IMR-90 (cell line): ENCODE measurements at regions not wholly inside any gene's neighbourhood (a gene's known extent, or its start where the extent isn't known, plus 50 kb on each side); places are given as distances from the start of the nearest gene placed in this dataset.

ENCODE experiments used
- ATAC-seq: fragments of 200-7000 bp; cut with Tn5 transposase; 2 replicates; pipeline ENCODE4 v1.9.1; 2020; ENCODE audit warnings: low read depth, mild to moderate bottlenecking, moderate library complexity
- BruUV-seq: library from RNA; stranded (reverse); fragments of 400-500 nt; replicated peaks from 2 replicates; lab custom pipeline; 2021; lab: Mats Ljungman, UMichigan
- CTCF ChIA-PET: fragments of 300-600 bp; formaldehyde crosslinking; extraction: SDS; loops from one replicate; lab custom pipeline; 2021; ENCODE audit warnings: antibody characterized with exemption; lab: Yijun Ruan, JAX
- POLR2A ChIA-PET: fragments of 300-600 bp; sonication (Branson Sonifier 250); formaldehyde crosslinking; loops from one replicate; lab custom pipeline; 2022; ENCODE audit warnings: antibody characterized with exemption; ENCODE audit not compliant: unreplicated experiment; lab: Charles Lee
- DNase-seq: peaks from one replicate; pipeline ENCODE4 v3.0.0; 2013
- H2AFZ ChIP-seq: replicated peaks from 2 replicates; pipeline ENCODE3; 2013; ENCODE audit warnings: low read length, mild to moderate bottlenecking; ENCODE audit not compliant: poor library complexity
- H2AK5ac ChIP-seq: 2 replicates; pipeline ENCODE4 v1.6.1; 2013; ENCODE audit warnings: low read depth, low read length, inconsistent platforms
- H2AK9ac ChIP-seq: replicated peaks from 2 replicates; pipeline ENCODE3; 2013; ENCODE audit warnings: mild to moderate bottlenecking, low read depth, low read length, moderate library complexity; ENCODE audit not compliant: poor library complexity
- H2BK120ac ChIP-seq: 2 replicates; pipeline ENCODE4 v1.6.1; 2013; ENCODE audit warnings: low read depth, low read length, inconsistent platforms
- H2BK15ac ChIP-seq: 3 replicates; pipeline ENCODE4 v1.6.1; 2013; ENCODE audit warnings: low read depth, low read length, inconsistent platforms
- H2BK20ac ChIP-seq: 2 replicates; pipeline ENCODE4 v1.6.1; 2013; ENCODE audit warnings: low read depth, mild to moderate bottlenecking, inconsistent platforms, low read length, moderate library complexity
- H2BK5ac ChIP-seq: 2 replicates; pipeline ENCODE4 v1.6.1; 2013; ENCODE audit warnings: mild to moderate bottlenecking, low read depth, low read length, inconsistent platforms; ENCODE audit not compliant: poor library complexity, severe bottlenecking
- H3K14ac ChIP-seq: replicated peaks from 2 replicates; pipeline ENCODE4 v1.6.1; 2013; ENCODE audit warnings: low read depth, low read length, inconsistent platforms
- H3K18ac ChIP-seq: 2 replicates; pipeline ENCODE4 v1.6.1; 2013; ENCODE audit warnings: low read depth, low read length, control low read depth
- H3K23ac ChIP-seq: 2 replicates; pipeline ENCODE4 v1.6.1; 2013; ENCODE audit warnings: low read depth, low read length, inconsistent platforms
- H3K27ac ChIP-seq: 2 replicates; pipeline ENCODE4 v1.5.1; 2013; ENCODE audit warnings: mild to moderate bottlenecking, control low read depth, low read length; ENCODE audit not compliant: insufficient read depth
- H3K27me3 ChIP-seq: 2 replicates; pipeline ENCODE4 v1.6.1; 2013; ENCODE audit warnings: low read length; ENCODE audit not compliant: control insufficient read depth, insufficient read depth
- H3K36me3 ChIP-seq: 2 replicates; pipeline ENCODE4 v1.6.1; 2013; ENCODE audit warnings: low read length, mixed read lengths; ENCODE audit not compliant: control insufficient read depth, insufficient read depth
- H3K4ac ChIP-seq: 2 replicates; pipeline ENCODE4 v1.6.1; 2013; ENCODE audit warnings: low read depth, low read length, inconsistent platforms
- H3K4me1 ChIP-seq: 2 replicates; pipeline ENCODE4 v1.6.1; 2013; ENCODE audit warnings: low read length, mixed read lengths; ENCODE audit not compliant: control insufficient read depth, insufficient read depth
- H3K4me2 ChIP-seq: 2 replicates; pipeline ENCODE4 v1.6.1; 2013; ENCODE audit warnings: low read depth, mild to moderate bottlenecking, control low read depth, low read length, moderate library complexity
- H3K4me3 ChIP-seq: 2 replicates; pipeline ENCODE4 v1.5.1; 2013; ENCODE audit warnings: low read depth, mild to moderate bottlenecking, control low read depth, low read length, moderate library complexity; ENCODE audit not compliant: insufficient read depth
- H3K56ac ChIP-seq: 2 replicates; pipeline ENCODE4 v1.6.1; 2013; ENCODE audit warnings: low read length, inconsistent platforms; ENCODE audit not compliant: insufficient read depth; ENCODE audit errors: extremely low read depth
- H3K79me1 ChIP-seq, 2 experiments: 2 replicates each; pipeline ENCODE4 v1.6.1; 2013; ENCODE audit warnings: low read length in 2 of 2, inconsistent platforms in 1 of 2, low read depth in 1 of 2
- H3K9ac ChIP-seq: 2 replicates; pipeline ENCODE4 v1.6.1; 2013; ENCODE audit warnings: low read depth, low read length, control low read depth
- H3K9me1 ChIP-seq: 2 replicates; pipeline ENCODE4 v1.6.1; 2013; ENCODE audit warnings: low read length, inconsistent platforms; ENCODE audit not compliant: insufficient read depth
- H3K9me3 ChIP-seq: 2 replicates; pipeline ENCODE4 v1.6.1; 2013; ENCODE audit warnings: low read length; ENCODE audit not compliant: control insufficient read depth, insufficient read depth
- H4K20me1 ChIP-seq: 2 replicates; pipeline ENCODE4 v1.6.1; 2013; ENCODE audit warnings: low read length, inconsistent platforms; ENCODE audit not compliant: insufficient read depth
- H4K5ac ChIP-seq: 2 replicates; pipeline ENCODE4 v1.6.1; 2013; ENCODE audit warnings: mild to moderate bottlenecking, low read depth, low read length, control low read depth
- H4K8ac ChIP-seq, 2 experiments: 2 replicates each; pipeline ENCODE4 v1.6.1; 2013; ENCODE audit warnings: low read depth in 2 of 2, low read length in 2 of 2, control low read depth in 1 of 2, inconsistent platforms in 1 of 2
- H4K91ac ChIP-seq: 2 replicates; pipeline ENCODE4 v1.6.1; 2013; ENCODE audit warnings: low read depth, low read length, inconsistent platforms; ENCODE audit not compliant: insufficient read depth
- BHLHE40 ChIP-seq: fragments of 150-350 bp; IDR thresholded peaks from 2 replicates; pipeline ENCODE4 v1.6.1; 2016; ENCODE audit warnings: mild to moderate bottlenecking, low read depth, low read length
- MAFK ChIP-seq: IDR thresholded peaks from 2 replicates; pipeline ENCODE4 v1.6.1; 2012; ENCODE audit warnings: low read depth, low read length, improper control_type of control experiment
- MAZ ChIP-seq: IDR thresholded peaks from 2 replicates; pipeline ENCODE4 v1.6.1; 2012; ENCODE audit warnings: low read depth, mild to moderate bottlenecking, low read length, improper control_type of control experiment, moderate library complexity, borderline replicate concordance
- RAD21 ChIP-seq: IDR thresholded peaks from 2 replicates; pipeline ENCODE4 v1.6.1; 2012; ENCODE audit warnings: low read length, improper control_type of control experiment
- RFX5 ChIP-seq: IDR thresholded peaks from 2 replicates; pipeline ENCODE4 v1.8.0; 2012; ENCODE audit warnings: low read depth, mild to moderate bottlenecking, low read length, moderate library complexity
- WGBS, 2 experiments: methylation state at CpG; one replicate each; pipeline versions ENCODE4 v1.1.5 to v1.1.7; 2013; ENCODE audit warnings: missing lambda C conversion rate in 2 of 2; ENCODE audit not compliant: insufficient read length in 1 of 2; ENCODE audit errors: extremely low coverage in 2 of 2; 5-methylcytosine and 5-hydroxymethylcytosine counted together
- dilution Hi-C: fragments of 300-500 bp; cut with HindIII; formaldehyde crosslinking; loops from one replicate; pipeline ENCODE4 v1.14.3; 2018; ENCODE audit warnings: low sequenced_read_pairs; ENCODE audit not compliant: unreplicated experiment
- in situ Hi-C: fragments of 300-500 bp; cut with MboI; formaldehyde crosslinking; loops from 3 replicates; pipeline ENCODE4 v1.14.3; 2019; ENCODE audit warnings: low sequenced_read_pairs, inconsistent platforms, mixed read lengths
- intact Hi-C: fragments of 100-400 bp; cut with micrococcal nuclease; formaldehyde crosslinking; loops from 2 replicates; pipeline ENCODE4 v1.10.0; 2022
- TF ChIP-seq, protein P1 (sequence below): fragments of 150-350 bp; IDR thresholded peaks from 2 replicates; pipeline ENCODE4 v1.6.1; 2017; ENCODE audit warnings: mild to moderate bottlenecking, antibody characterized with exemption, low read length, low read depth

DNA sequence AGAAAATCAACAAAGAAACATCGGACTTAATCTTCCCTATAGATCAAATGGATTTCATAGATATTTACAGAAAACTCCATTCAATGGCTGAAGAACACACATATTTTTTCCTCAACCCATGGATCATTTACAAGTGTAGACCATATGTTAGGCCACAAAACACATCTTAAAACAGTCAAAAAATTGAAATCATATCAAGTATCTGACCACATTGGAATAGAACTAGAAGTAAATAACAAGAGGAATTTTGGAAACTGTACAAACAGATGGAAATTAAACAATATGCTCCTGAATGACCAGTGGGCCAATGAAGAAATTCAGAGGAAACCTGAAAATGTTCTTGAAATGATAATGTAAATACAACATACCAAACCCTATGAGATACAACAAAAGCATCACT is 323.1 kb upstream of the GPR149 start:
- no peak overlapping the region for H2BK15ac ChIP-seq
- H3K4me1 ChIP-seq: no peaks in the 10 kb centered on the region
- H3K18ac ChIP-seq: no peak overlapping the region
- no peaks in the 10 kb centered on the region for H3K9me3 ChIP-seq
- H2AK9ac ChIP-seq: no peak overlapping the region
- no peak overlapping the region for H3K23ac ChIP-seq
- DNase-seq: no peak
- POLR2A ChIA-PET: no interaction called here
- H3K9ac ChIP-seq: no peak overlapping the region
- H3K4me3 ChIP-seq: no peak overlapping the region
- no peak overlapping the region for H3K27ac ChIP-seq
- H2AFZ ChIP-seq: no peak overlapping the region
- H3K79me1 ChIP-seq: no peaks in the 10 kb centered on the region
- no peaks in the 10 kb centered on the region for H3K27me3 ChIP-seq
- no TSS peak for BruUV-seq
- H4K5ac ChIP-seq: no peak overlapping the region
- no peak overlapping the region for H2BK20ac ChIP-seq
- no peak overlapping the region for H4K8ac ChIP-seq
- in situ Hi-C loops: loop anchor here (25.0 kb wide), 1 partner anchor 959 kb away; no protein-coding TSS in a partner anchor
- intact Hi-C loops: loop anchor here (10.0 kb wide), 1 partner anchor 418 kb away; no protein-coding TSS in a partner anchor
- no peaks in the 10 kb centered on the region for H3K9me1 ChIP-seq
- dilution Hi-C loops: no loop called here
- H3K14ac ChIP-seq: no peak overlapping the region
- no CpG with 5 or more reads among the region's 1 CpG for WGBS, 2 experiments
- no peak overlapping the region for H3K56ac ChIP-seq
- no peak overlapping the region for H3K4ac ChIP-seq
- no peak overlapping the region for H2BK120ac ChIP-seq
- H2AK5ac ChIP-seq: no peak overlapping the region
- CTCF ChIA-PET: interaction anchor here (1.3 kb wide), 1 partner anchor 31 kb away, joined by 4 read pairs; no protein-coding TSS in a partner anchor
- no peak for ATAC-seq
- no peak overlapping the region for H4K91ac ChIP-seq
- H3K4me2 ChIP-seq: no peak overlapping the region
- no peaks in the 10 kb centered on the region for H4K20me1 ChIP-seq
- TF ChIP-seq RAD21 (no peak), BHLHE40 (no peak), RFX5 (no peak), MAFK (no peak), MAZ (no peak)
- TF ChIP-seq, protein P1, sequence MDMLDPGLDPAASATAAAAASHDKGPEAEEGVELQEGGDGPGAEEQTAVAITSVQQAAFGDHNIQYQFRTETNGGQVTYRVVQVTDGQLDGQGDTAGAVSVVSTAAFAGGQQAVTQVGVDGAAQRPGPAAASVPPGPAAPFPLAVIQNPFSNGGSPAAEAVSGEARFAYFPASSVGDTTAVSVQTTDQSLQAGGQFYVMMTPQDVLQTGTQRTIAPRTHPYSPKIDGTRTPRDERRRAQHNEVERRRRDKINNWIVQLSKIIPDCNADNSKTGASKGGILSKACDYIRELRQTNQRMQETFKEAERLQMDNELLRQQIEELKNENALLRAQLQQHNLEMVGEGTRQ: no peak
- H2BK5ac ChIP-seq: no peak overlapping the region
- no peaks in the 10 kb centered on the region for H3K36me3 ChIP-seq
